Ovary (tissue), 3 donors: ENCODE measurements at regions not wholly inside any gene's neighbourhood (a gene's known extent, or its start where the extent isn't known, plus 50 kb on each side); places are given as distances from the start of the nearest gene placed in this dataset.

Experiments
- EP300 ChIP-seq: sonication (generic); formaldehyde crosslinking; IDR thresholded peaks from one replicate; pipeline ENCODE4 v1.6.1; 2017; ENCODE audit warnings: antibody characterized with exemption
- POLR2A ChIP-seq: fragments of 450-650 bp; IDR thresholded peaks from one replicate; pipeline ENCODE4 v1.6.1; 2017; ENCODE audit warnings: antibody characterized with exemption, mild to moderate bottlenecking, moderate library complexity
- TF ChIP-seq, protein P1 (sequence below), 3 donors: fragments of 450-650 bp in 2 of 3; fragments of 200-600 bp in 1 of 3; IDR thresholded peaks; one replicate each; pipeline versions ENCODE4 v1.5.1 to v1.8.0; 2016 to 2022; ENCODE audit warnings: antibody characterized with exemption in 3 of 3, mild to moderate bottlenecking in 1 of 3
- donor health status: DM: no; HTN: no; CAD: no.

DNA sequence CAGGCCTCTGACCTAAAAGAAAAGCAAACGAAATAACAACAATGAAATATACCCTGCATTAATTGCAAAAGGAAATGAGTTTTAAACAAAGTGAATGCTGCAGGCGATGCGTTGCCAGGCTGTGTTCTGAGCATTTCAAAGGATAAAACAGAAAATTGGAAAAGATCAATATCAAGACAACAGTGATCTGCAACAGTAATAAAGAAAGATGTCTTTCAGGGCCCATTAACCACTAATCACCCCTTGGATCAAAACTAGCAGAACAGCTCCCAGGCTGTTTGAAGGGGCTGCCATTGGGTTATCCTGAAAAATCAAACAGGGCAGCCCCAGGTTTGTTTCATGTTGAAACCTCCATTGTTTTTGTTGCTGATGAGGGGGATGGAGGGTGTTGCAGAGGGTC, 219.2 kb downstream of the FGFR2 start:
- TF ChIP-seq, protein P1, sequence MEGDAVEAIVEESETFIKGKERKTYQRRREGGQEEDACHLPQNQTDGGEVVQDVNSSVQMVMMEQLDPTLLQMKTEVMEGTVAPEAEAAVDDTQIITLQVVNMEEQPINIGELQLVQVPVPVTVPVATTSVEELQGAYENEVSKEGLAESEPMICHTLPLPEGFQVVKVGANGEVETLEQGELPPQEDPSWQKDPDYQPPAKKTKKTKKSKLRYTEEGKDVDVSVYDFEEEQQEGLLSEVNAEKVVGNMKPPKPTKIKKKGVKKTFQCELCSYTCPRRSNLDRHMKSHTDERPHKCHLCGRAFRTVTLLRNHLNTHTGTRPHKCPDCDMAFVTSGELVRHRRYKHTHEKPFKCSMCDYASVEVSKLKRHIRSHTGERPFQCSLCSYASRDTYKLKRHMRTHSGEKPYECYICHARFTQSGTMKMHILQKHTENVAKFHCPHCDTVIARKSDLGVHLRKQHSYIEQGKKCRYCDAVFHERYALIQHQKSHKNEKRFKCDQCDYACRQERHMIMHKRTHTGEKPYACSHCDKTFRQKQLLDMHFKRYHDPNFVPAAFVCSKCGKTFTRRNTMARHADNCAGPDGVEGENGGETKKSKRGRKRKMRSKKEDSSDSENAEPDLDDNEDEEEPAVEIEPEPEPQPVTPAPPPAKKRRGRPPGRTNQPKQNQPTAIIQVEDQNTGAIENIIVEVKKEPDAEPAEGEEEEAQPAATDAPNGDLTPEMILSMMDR (IDR thresholded peaks at IDR 0.05): no peak
- TF ChIP-seq POLR2A (no peak), EP300 (no peak)
